IPS DF 4.7 (cell line): ENCODE measurements at regions not wholly inside any gene's neighbourhood (a gene's known extent, or its start where the extent isn't known, plus 50 kb on each side); places are given as distances from the start of the nearest gene placed in this dataset.
"Not testable (repeated sequence)": the region's sequence is repeated elsewhere in the genome, so short reads cannot be mapped to it uniquely, and the experiment has no call there.

Source experiments
- DNase-seq: peaks from one replicate; pipeline ENCODE4 v3.0.0-alpha.2; 2013; ENCODE audit warnings: low spot score; ENCODE audit errors: extremely low read depth

GRCh38 chr4:132662456-132662855, 486.6 kb upstream of the PCDH10 start:
- DNase-seq = no peak

GRCh38 chr4:132669786-132670185, 479.3 kb upstream of the PCDH10 start:
- no peak for DNase-seq

- DNase-seq = no peak
Measured at GRCh38 chr4:132670557-132670956, 478.5 kb upstream of the PCDH10 start.

- no peak for DNase-seq
Measured at GRCh38 chr4:132683957-132684356, 465.1 kb upstream of the PCDH10 start.

GRCh38 chr4:132691026-132691425, 458.1 kb upstream of the PCDH10 start:
- no peak for DNase-seq

- DNase-seq = no peak
Measured at GRCh38 chr4:132691668-132692067, 457.4 kb upstream of the PCDH10 start.

- no peak for DNase-seq
Measured at GRCh38 chr4:132694775-132695174, 454.3 kb upstream of the PCDH10 start.

- not testable (repeated sequence) for DNase-seq
Measured at GRCh38 chr4:132697505-132697904, 451.6 kb upstream of the PCDH10 start.

GRCh38 chr4:132707955-132708354, 441.1 kb upstream of the PCDH10 start:
- DNase-seq = no peak

GRCh38 chr4:132709056-132709455, 440.0 kb upstream of the PCDH10 start:
- DNase-seq = no peak

GRCh38 chr4:132710971-132711370, 438.1 kb upstream of the PCDH10 start:
- DNase-seq = no peak

GRCh38 chr4:132737344-132737743, 411.8 kb upstream of the PCDH10 start:
- peak; percentile 14 for DNase-seq

GRCh38 chr4:132759199-132759780, 389.8 kb upstream of the PCDH10 start:
- DNase-seq = no peak

GRCh38 chr4:132763465-132763864, 385.6 kb upstream of the PCDH10 start:
- DNase-seq = no peak

- DNase-seq = no peak
Measured at GRCh38 chr4:132767901-132768300, 381.2 kb upstream of the PCDH10 start.

- no peak for DNase-seq
Measured at GRCh38 chr4:132770776-132771175, 378.3 kb upstream of the PCDH10 start.

GRCh38 chr4:132792310-132792709, 356.8 kb upstream of the PCDH10 start:
- DNase-seq = no peak

GRCh38 chr4:132797856-132798255, 351.2 kb upstream of the PCDH10 start:
- no peak for DNase-seq

GRCh38 chr4:132809298-132810032, 339.6 kb upstream of the PCDH10 start:
- DNase-seq = no peak

- DNase-seq = not testable (repeated sequence)
Measured at GRCh38 chr4:132813061-132813460, 336.0 kb upstream of the PCDH10 start.

- peak; percentile 16 for DNase-seq
Measured at GRCh38 chr4:132818091-132818490, 331.0 kb upstream of the PCDH10 start.

- DNase-seq = no peak
Measured at GRCh38 chr4:132823419-132823818, 325.7 kb upstream of the PCDH10 start.

GRCh38 chr4:132824761-132825160, 324.3 kb upstream of the PCDH10 start:
- no peak for DNase-seq
